Peyer's patch (tissue), 4 donors: ENCODE measurements at regions not wholly inside any gene's neighbourhood (a gene's known extent, or its start where the extent isn't known, plus 50 kb on each side); places are given as distances from the start of the nearest gene placed in this dataset.

Source experiments
- DNase-seq, 3 donors: peaks; one replicate each; pipeline ENCODE4 v3.0.0-alpha.2; 2017 to 2019
- H3K27ac ChIP-seq, 4 donors: fragments of 200-600 bp; sonication (generic); one replicate each; pipeline ENCODE4 v1.5.1; 2016 to 2019
- H3K27me3 ChIP-seq, 2 donors: fragments of 200-600 bp; sonication (generic); one replicate each; pipeline ENCODE4 v1.5.1; 2019
- H3K36me3 ChIP-seq, 3 donors: fragments of 200-600 bp; sonication (generic); one replicate each; pipeline ENCODE4 v1.5.1; 2016 to 2019
- H3K4me1 ChIP-seq, 4 donors: fragments of 200-600 bp; sonication (generic); one replicate each; pipeline ENCODE4 v1.5.1; 2016 to 2019
- H3K4me3 ChIP-seq, 4 donors: fragments of 200-600 bp; sonication (generic); 1 replicate in 3 of 4; 2 replicates in 1 of 4; pipeline ENCODE4 v1.5.1; 2016 to 2019; ENCODE audit warnings: mild to moderate bottlenecking in 1 of 4
- H3K9me3 ChIP-seq, 4 donors: fragments of 200-600 bp; sonication (generic); one replicate each; pipeline ENCODE4 v1.5.1; 2016 to 2019; ENCODE audit warnings: mild to moderate bottlenecking in 1 of 4
- POLR2A ChIP-seq, 2 donors: fragments of 450-650 bp; IDR thresholded peaks; one replicate each; pipeline ENCODE4 v1.5.1; 2017; ENCODE audit warnings: antibody characterized with exemption in 2 of 2, mild to moderate bottlenecking in 2 of 2, moderate library complexity in 2 of 2
- TF ChIP-seq, protein P1 (sequence below), 6 experiments: fragments of 450-650 bp in 4 of 6; fragments of 200-600 bp in 2 of 6; sonication (generic) in 1 of 6; IDR thresholded peaks; one replicate each; pipeline ENCODE4 v1.5.1; 2017 to 2019; ENCODE audit warnings: antibody characterized with exemption in 6 of 6, mild to moderate bottlenecking in 3 of 6, moderate library complexity in 1 of 6

DNA sequence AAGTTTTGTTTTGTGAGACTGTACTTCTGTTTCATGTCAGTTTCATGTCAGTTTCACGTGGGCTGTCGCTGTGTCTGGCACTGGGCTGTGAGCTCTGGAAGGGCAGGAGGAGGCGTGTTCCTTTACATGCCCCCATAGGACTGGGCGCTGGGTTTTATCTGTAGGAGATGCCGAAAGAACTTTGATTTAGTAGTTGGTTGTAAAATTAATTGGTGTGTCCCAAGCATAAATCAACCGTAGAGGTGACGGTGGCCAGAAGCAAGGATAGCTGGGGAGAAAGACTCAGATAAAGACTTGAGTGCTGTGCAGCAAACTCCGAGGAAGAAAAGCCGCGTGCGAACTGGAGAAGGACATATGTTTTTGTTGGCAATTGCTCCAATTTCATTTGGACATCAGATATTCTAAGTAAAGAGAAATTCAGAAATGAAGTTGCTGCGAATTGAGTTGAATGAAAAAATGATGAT is 182.5 kb downstream of the VRK1 start:
- DNase-seq: no peak
- Histone ChIP-seq H3K4me3 (no peak overlapping the region), H3K9me3 (peaks cover 0 to 4% (median 0%) of the 10 kb centered on the region in 4 donors), H3K27ac (no peak overlapping the region), H3K4me1 (no peaks in the 10 kb centered on the region), H3K27me3 (peaks cover 0 to 6% of the 10 kb centered on the region in 2 donors), H3K36me3 (no peaks in the 10 kb centered on the region)
- TF ChIP-seq, protein P1, sequence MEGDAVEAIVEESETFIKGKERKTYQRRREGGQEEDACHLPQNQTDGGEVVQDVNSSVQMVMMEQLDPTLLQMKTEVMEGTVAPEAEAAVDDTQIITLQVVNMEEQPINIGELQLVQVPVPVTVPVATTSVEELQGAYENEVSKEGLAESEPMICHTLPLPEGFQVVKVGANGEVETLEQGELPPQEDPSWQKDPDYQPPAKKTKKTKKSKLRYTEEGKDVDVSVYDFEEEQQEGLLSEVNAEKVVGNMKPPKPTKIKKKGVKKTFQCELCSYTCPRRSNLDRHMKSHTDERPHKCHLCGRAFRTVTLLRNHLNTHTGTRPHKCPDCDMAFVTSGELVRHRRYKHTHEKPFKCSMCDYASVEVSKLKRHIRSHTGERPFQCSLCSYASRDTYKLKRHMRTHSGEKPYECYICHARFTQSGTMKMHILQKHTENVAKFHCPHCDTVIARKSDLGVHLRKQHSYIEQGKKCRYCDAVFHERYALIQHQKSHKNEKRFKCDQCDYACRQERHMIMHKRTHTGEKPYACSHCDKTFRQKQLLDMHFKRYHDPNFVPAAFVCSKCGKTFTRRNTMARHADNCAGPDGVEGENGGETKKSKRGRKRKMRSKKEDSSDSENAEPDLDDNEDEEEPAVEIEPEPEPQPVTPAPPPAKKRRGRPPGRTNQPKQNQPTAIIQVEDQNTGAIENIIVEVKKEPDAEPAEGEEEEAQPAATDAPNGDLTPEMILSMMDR (IDR thresholded peaks at IDR 0.05): no peak
- TF ChIP-seq POLR2A (IDR thresholded peaks at IDR 0.05): no peak

DNA sequence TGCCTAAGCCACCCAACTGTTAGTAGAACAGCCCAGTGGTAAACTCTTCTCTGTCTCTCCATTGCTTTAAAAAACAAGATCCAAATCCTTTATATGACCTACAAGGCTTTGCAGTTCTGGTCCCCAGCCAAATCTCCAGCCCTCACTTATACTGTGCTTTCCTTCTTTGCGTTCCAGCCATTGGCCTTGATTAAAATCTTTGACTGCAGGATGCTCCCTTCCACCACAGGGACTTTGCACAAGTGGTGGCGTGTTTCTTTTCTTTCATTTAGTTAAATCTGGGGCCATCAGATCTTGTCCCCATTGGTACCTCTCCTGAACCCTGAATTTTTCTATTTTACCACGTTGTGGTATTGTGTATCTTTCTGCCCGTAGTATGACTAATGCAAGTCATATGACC is 183.7 kb downstream of the VRK1 start:
- H3K9me3 ChIP-seq: no peaks in the 10 kb centered on the region
- no peaks in the 10 kb centered on the region for H3K36me3 ChIP-seq
- TF ChIP-seq POLR2A (IDR thresholded peaks at IDR 0.05): no peak
- TF ChIP-seq, protein P1 (IDR thresholded peaks at IDR 0.05): no peak
- H3K27me3 ChIP-seq: no peaks in the 10 kb centered on the region
- DNase-seq: no peak
- H3K27ac ChIP-seq: no peak overlapping the region
- no peaks in the 10 kb centered on the region for H3K4me1 ChIP-seq
- no peak overlapping the region for H3K4me3 ChIP-seq

DNA sequence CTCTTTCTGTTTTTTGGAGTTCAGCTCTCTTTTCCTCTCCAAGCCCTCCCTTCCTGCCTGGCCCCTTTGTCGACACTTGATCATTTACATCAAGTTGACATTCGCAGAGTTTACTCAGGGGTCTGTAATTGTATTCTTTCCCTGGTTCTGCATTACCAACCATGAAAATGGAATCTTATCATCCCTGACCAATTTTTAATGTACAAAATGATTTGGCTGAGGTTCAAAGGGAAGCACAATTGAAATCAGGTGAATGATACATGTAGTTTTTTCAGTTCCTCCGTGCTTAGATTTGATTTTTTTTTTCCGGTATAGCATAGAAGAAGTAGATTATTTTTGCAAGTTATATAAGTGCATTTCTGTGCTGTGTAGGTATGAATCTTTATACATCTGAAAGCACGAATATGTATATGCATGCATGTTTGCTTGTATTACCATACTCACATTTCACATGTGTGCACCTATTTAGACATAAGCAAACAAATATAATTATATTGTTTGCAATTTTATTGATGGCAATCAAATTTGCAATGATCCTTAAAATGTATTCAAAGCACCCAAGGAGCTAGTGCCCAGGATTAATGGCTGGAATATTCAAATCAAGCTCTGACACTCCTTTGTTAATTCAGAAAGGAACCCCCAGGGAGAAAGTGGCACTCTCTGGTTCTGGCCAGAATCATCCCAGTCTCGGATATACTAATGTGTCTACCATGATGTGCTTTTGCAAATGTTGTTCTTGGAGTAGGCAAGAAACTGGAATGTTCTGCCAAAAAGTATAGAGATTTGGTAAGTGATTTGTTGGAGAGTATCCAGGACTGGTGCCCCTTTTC is 189.3 kb downstream of the VRK1 start:
- H3K4me3 ChIP-seq: no peak overlapping the region
- DNase-seq: no peak
- no peaks in the 10 kb centered on the region for H3K27me3 ChIP-seq
- H3K36me3 ChIP-seq: no peaks in the 10 kb centered on the region
- TF ChIP-seq, protein P1 (IDR thresholded peaks at IDR 0.05): no peak
- TF ChIP-seq POLR2A (IDR thresholded peaks at IDR 0.05): no peak
- no peaks in the 10 kb centered on the region for H3K9me3 ChIP-seq
- H3K4me1 ChIP-seq: peaks cover 0 to 5% (median 0%) of the 10 kb centered on the region in 4 donors
- H3K27ac ChIP-seq: no peak overlapping the region

DNA sequence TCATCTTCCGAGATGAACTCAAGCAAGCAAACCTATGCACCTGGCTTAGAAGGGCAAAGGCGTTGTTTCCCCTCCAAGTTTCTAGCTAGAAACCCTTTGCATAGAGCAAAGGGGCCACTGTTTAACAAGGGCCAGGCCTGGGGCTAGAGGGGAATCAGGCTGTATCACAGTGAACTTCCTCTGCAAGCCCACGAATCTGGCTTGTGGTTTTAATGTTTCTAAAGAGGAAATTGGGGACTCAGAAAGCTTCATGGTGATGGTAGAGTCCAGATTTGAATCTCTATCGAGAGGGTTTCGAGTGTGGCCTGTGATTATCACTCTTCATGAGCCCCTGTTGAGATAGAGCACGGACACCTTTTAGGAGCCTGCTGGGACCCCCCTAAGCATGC is 189.9 kb downstream of the VRK1 start:
- peaks cover 0 to 5% (median 0%) of the 10 kb centered on the region in 4 donors for H3K4me1 ChIP-seq
- TF ChIP-seq, protein P1 (IDR thresholded peaks at IDR 0.05): no peak
- TF ChIP-seq POLR2A (IDR thresholded peaks at IDR 0.05): no peak
- peak in 1 of 3 donors; percentile 23 for DNase-seq
- no peaks in the 10 kb centered on the region for H3K9me3 ChIP-seq
- H3K36me3 ChIP-seq: no peaks in the 10 kb centered on the region
- no peak overlapping the region for H3K4me3 ChIP-seq
- no peaks in the 10 kb centered on the region for H3K27me3 ChIP-seq
- no peak overlapping the region for H3K27ac ChIP-seq

DNA sequence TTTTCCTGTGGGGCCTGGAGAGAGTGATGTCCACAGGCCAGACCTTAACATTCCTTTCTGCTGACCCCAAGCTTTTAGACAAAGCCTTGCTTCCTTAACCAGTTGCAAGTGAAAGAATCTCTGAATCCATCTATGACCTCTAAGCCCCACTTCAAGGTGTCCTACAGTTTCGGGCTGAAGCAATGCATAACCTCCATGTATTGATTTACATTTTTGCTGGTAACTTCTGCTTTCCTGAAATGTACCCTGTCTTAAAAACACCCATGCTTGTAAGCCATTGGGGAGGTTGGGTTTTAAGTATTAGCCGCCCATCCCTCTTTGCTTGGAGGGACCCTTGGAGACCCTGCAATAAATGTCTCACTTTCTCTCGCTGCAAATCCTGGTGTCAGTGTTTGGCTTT is 190.6 kb downstream of the VRK1 start:
- Histone ChIP-seq H3K9me3 (no peaks in the 10 kb centered on the region), H3K4me1 (peaks cover 0 to 5% (median 0%) of the 10 kb centered on the region in 4 donors), H3K4me3 (no peak overlapping the region), H3K36me3 (no peaks in the 10 kb centered on the region), H3K27ac (no peak overlapping the region), H3K27me3 (no peaks in the 10 kb centered on the region)
- no peak for DNase-seq
- TF ChIP-seq, protein P1 (IDR thresholded peaks at IDR 0.05): no peak
- TF ChIP-seq POLR2A (IDR thresholded peaks at IDR 0.05): no peak
